OCI-LY7 (cell line): ENCODE measurements at regions not wholly inside any gene's neighbourhood (a gene's known extent, or its start where the extent isn't known, plus 50 kb on each side); places are given as distances from the start of the nearest gene placed in this dataset.

Experiments used
- EZH2phosphoT487 ChIP-seq: fragments of 200-600 bp; sonication (generic); IDR thresholded peaks from 2 replicates; pipeline ENCODE4 v1.6.1; 2018; ENCODE audit warnings: low read depth, borderline replicate concordance, mild to moderate bottlenecking, mixed run types, antibody characterized with exemption, low read length, moderate library complexity, mixed read lengths
- TF ChIP-seq, protein P1 (sequence below): fragments of 200-600 bp; sonication (generic); conservative IDR thresholded peaks from 2 replicates; pipeline ENCODE4 v1.5.1; 2014; ENCODE audit warnings: mild to moderate bottlenecking, antibody characterized with exemption, low read length, moderate library complexity, mixed read lengths

DNA sequence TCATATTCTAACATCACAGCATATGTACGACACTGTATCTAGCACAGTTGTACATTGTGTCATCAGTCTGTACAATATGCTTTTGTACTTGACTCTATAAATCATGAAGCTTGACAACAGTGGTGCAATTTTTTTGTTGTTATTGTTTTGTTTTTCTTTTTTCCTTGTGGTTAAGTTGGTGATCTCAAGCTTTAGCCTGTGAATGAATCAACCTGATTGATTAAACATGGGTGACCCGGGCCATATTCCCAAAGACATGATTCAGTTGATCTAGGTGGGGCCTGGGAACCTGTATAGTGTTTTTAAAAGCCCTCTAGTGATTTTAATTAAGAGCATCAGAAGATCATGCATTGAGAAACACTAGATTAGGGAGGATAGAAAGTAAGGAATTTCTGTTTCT lies 101.8 kb upstream of the AADACL2 start:
- TF ChIP-seq, protein P1, sequence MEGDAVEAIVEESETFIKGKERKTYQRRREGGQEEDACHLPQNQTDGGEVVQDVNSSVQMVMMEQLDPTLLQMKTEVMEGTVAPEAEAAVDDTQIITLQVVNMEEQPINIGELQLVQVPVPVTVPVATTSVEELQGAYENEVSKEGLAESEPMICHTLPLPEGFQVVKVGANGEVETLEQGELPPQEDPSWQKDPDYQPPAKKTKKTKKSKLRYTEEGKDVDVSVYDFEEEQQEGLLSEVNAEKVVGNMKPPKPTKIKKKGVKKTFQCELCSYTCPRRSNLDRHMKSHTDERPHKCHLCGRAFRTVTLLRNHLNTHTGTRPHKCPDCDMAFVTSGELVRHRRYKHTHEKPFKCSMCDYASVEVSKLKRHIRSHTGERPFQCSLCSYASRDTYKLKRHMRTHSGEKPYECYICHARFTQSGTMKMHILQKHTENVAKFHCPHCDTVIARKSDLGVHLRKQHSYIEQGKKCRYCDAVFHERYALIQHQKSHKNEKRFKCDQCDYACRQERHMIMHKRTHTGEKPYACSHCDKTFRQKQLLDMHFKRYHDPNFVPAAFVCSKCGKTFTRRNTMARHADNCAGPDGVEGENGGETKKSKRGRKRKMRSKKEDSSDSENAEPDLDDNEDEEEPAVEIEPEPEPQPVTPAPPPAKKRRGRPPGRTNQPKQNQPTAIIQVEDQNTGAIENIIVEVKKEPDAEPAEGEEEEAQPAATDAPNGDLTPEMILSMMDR: no peak
- TF ChIP-seq EZH2phosphoT487: no peak
